ENCODE measurements at regions not wholly inside any gene's neighbourhood (a gene's known extent, or its start where the extent isn't known, plus 50 kb on each side); places are given as distances from the start of the nearest gene placed in this dataset.

- no peak overlapping the region for H3K4me3 ChIP-seq (ENCODE audit: low read depth, low read length)
- no peak for TF ChIP-seq CTCF (IDR thresholded peaks at IDR 0.05; ENCODE audit: low read depth, low read length, missing control alignments)
- in situ Hi-C loops (cut with HindIII; ENCODE audit: low sequenced_read_pairs), result no loop called here
- no peak for DNase-seq (ENCODE audit: low read depth)
These were observed 923.1 kb upstream of the MDGA2 start for GRCh38 chr14:48598458-48598857.

DNA sequence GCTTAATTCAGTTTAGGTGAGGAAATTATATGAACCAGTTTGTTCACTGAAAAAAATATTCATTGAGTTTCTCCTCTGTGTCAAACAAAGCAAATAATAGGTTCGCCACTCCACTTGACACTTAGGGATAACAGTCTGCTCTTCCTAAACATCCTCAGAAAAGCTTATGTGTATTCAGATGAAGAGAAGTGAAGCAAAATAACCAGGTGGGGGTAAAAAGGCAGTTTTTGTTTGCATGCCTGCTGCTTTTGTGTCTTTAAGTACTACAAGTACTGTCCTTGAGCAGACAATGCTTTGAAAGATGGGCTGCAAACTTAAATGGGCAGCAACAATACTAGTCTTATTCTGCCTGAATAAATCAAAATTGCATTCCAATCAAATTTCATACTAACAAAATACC lies 910.7 kb upstream of the MDGA2 start:
- in situ Hi-C loops (cut with HindIII; ENCODE audit: low sequenced_read_pairs), result no loop called here
- no peak for DNase-seq (ENCODE audit: low read depth)
- TF ChIP-seq CTCF (IDR thresholded peaks at IDR 0.05; ENCODE audit: low read depth, low read length, missing control alignments), result no peak
- H3K4me3 ChIP-seq (ENCODE audit: low read depth, low read length), result no peak overlapping the region

GRCh38 chr14:48584031-48584430 lies 908.6 kb upstream of the MDGA2 start:
- no peak for TF ChIP-seq CTCF (IDR thresholded peaks at IDR 0.05; ENCODE audit: low read depth, low read length, missing control alignments)
- in situ Hi-C loops (cut with HindIII; ENCODE audit: low sequenced_read_pairs), result no loop called here
- no peak overlapping the region for H3K4me3 ChIP-seq (ENCODE audit: low read depth, low read length)
- no peak for DNase-seq (ENCODE audit: low read depth)

DNA sequence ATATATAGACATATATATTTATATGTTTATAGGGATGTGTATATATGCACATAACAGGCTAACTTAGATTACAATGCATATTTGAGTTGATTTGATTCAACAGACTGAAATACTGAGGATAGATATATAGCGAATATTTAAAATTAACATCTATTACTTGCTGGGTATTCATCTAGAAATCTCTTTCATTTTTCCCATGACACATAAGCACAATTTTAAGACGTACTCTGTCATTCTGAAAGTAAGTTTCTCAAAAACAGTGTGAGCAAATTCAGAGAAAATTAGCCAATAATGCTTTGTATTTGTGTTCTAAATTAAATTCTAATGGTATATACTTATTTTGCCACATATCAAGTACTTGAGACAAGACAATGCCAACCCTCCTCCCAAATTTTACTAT lies 907.5 kb upstream of the MDGA2 start:
- no peak for DNase-seq (ENCODE audit: low read depth)

GRCh38 chr14:48580692-48581091 lies 905.3 kb upstream of the MDGA2 start:
- no peak for TF ChIP-seq CTCF (IDR thresholded peaks at IDR 0.05; ENCODE audit: low read depth, low read length, missing control alignments)
- no peak for DNase-seq (ENCODE audit: low read depth)
- no peak overlapping the region for H3K4me3 ChIP-seq (ENCODE audit: low read depth, low read length)
- in situ Hi-C loops (cut with HindIII; ENCODE audit: low sequenced_read_pairs), result no loop called here

More for the DNA sequence above, 907.5 kb upstream of the MDGA2 start:
- no peak overlapping the region for H3K4me3 ChIP-seq (ENCODE audit: low read depth, low read length)
- in situ Hi-C loops (cut with HindIII; ENCODE audit: low sequenced_read_pairs), result no loop called here
- TF ChIP-seq CTCF (IDR thresholded peaks at IDR 0.05; ENCODE audit: low read depth, low read length, missing control alignments), result no peak

DNA sequence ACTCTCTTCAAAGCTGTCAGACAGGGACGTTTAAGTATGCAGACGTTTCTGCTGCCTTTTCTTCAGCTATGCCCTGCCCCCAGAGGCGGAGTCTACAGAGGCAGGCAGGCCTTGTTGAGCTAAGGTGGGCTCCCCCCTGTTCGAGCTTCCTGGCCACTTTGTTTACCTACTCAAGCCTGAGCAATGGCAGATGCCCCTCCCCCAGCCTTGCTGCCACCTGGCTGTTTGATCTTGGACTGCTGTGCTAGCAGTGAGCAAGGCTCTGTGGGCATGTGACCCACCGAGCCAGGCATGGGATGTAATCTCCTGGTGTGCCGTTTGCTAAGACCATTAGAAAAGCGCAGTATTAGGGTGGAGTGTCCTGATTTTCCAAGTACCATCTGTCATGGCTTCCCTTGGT lies 900.4 kb upstream of the MDGA2 start:
- in situ Hi-C loops (cut with HindIII; ENCODE audit: low sequenced_read_pairs), result no loop called here

More for the DNA sequence above, 900.4 kb upstream of the MDGA2 start:
- no peak overlapping the region for H3K4me3 ChIP-seq (ENCODE audit: low read depth, low read length)
- no peak for DNase-seq (ENCODE audit: low read depth)
- no peak for TF ChIP-seq CTCF (IDR thresholded peaks at IDR 0.05; ENCODE audit: low read depth, low read length, missing control alignments)

All from astrocyte of the cerebellum (primary cell).